Esophagus squamous epithelium (tissue), 4 donors: ENCODE measurements at regions not wholly inside any gene's neighbourhood (a gene's known extent, or its start where the extent isn't known, plus 50 kb on each side); places are given as distances from the start of the nearest gene placed in this dataset.

Experiments used
- POLR2A ChIP-seq, 4 donors: fragments of 450-650 bp; IDR thresholded peaks; one replicate each; pipeline ENCODE4 v1.6.1; 2017; ENCODE audit warnings: antibody characterized with exemption in 4 of 4, mild to moderate bottlenecking in 4 of 4, moderate library complexity in 3 of 4
- TF ChIP-seq, protein P1 (sequence below), 6 experiments: fragments of 450-650 bp in 4 of 6; fragments of 200-600 bp in 2 of 6; sonication (generic) in 2 of 6; IDR thresholded peaks; one replicate each; pipeline ENCODE4 v1.5.1; 2016 to 2019; ENCODE audit warnings: antibody characterized with exemption in 6 of 6, mild to moderate bottlenecking in 4 of 6, moderate library complexity in 4 of 6

DNA sequence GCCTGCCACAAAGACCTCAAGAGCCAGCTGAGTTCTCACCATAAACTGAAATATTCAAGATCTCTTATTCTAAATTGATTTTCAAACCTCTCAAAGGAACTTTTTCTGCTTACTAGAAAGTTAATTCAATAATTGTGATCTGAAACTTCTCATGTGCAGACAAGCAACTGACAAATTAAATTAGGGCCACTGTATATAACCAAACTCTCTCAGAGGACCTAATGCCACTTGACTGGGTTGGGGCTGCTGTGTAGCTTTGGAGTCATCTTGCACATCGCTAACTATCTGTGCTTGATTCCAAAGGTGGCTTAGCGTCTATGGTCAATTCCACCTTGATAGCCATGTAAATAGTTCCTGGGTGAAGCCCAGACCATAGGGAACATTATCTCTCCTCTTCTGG, 345.2 kb downstream of the GPR37 start:
- TF ChIP-seq, protein P1, sequence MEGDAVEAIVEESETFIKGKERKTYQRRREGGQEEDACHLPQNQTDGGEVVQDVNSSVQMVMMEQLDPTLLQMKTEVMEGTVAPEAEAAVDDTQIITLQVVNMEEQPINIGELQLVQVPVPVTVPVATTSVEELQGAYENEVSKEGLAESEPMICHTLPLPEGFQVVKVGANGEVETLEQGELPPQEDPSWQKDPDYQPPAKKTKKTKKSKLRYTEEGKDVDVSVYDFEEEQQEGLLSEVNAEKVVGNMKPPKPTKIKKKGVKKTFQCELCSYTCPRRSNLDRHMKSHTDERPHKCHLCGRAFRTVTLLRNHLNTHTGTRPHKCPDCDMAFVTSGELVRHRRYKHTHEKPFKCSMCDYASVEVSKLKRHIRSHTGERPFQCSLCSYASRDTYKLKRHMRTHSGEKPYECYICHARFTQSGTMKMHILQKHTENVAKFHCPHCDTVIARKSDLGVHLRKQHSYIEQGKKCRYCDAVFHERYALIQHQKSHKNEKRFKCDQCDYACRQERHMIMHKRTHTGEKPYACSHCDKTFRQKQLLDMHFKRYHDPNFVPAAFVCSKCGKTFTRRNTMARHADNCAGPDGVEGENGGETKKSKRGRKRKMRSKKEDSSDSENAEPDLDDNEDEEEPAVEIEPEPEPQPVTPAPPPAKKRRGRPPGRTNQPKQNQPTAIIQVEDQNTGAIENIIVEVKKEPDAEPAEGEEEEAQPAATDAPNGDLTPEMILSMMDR (IDR thresholded peaks at IDR 0.05), result no peak
- TF ChIP-seq POLR2A (IDR thresholded peaks at IDR 0.05), result no peak
